ENCODE measurements at regions not wholly inside any gene's neighbourhood (a gene's known extent, or its start where the extent isn't known, plus 50 kb on each side); places are given as distances from the start of the nearest gene placed in this dataset.

- TF ChIP-seq CTCF (IDR thresholded peaks at IDR 0.05) (no peak), CREB1 (CRISPR knock-in tag; IDR thresholded peaks at IDR 0.05) (no peak), JUN (CRISPR knock-in tag; IDR thresholded peaks at IDR 0.05) (no peak), AFF4 (CRISPR knock-in tag; IDR thresholded peaks at IDR 0.05; ENCODE audit: borderline replicate concordance) (no peak), STAT6 (CRISPR knock-in tag; conservative IDR thresholded peaks at IDR 0.05; ENCODE audit: low read depth) (no peak), SMAD4 (CRISPR knock-in tag; IDR thresholded peaks at IDR 0.05) (no peak), KAT7 (CRISPR knock-in tag; IDR thresholded peaks at IDR 0.05; ENCODE audit: borderline replicate concordance) (no peak), ATF6 (CRISPR knock-in tag; IDR thresholded peaks at IDR 0.05) (no peak), ATF3 (CRISPR knock-in tag; conservative IDR thresholded peaks at IDR 0.05) (no peak), ZNF281 (CRISPR knock-in tag; IDR thresholded peaks at IDR 0.05) (no peak), MLX (CRISPR knock-in tag; IDR thresholded peaks at IDR 0.05) (no peak), ZNF512 (CRISPR knock-in tag; IDR thresholded peaks at IDR 0.05; ENCODE audit: borderline replicate concordance) (no peak), RELA (CRISPR knock-in tag; IDR thresholded peaks at IDR 0.05; ENCODE audit: borderline replicate concordance) (no peak), MAX (CRISPR knock-in tag; IDR thresholded peaks at IDR 0.05) (no peak)
Observed at GRCh38 chr6:27020553-27020880, 227.0 kb upstream of the PRSS16 start.

All from WTC11 (cell line).